ENCODE measurements at regions not wholly inside any gene's neighbourhood (a gene's known extent, or its start where the extent isn't known, plus 50 kb on each side); places are given as distances from the start of the nearest gene placed in this dataset.
"Not testable (repeated sequence)": the region's sequence is repeated elsewhere in the genome, so short reads cannot be mapped to it uniquely, and the experiment has no call there.

DNA sequence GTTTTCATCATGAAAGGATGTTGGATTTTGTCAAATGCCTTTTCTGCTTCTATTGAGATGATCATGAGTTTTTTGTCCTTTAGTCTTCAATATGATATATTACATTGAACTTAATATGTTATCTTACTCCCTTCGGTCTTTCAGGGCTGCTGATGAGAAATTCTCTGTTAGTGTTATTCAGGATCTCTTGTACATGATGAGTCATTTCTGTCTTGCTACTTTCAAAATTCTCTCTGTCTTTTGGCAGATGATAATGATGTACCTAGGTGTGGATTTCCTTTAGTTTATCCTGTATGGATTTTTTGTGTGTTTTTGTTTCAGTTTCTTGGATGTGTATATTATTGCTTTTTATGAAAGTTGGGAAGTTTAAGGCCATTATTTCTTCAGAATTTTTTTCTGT, 320.9 kb upstream of the NPSR1 start:
- DNase-seq: no peak

DNA sequence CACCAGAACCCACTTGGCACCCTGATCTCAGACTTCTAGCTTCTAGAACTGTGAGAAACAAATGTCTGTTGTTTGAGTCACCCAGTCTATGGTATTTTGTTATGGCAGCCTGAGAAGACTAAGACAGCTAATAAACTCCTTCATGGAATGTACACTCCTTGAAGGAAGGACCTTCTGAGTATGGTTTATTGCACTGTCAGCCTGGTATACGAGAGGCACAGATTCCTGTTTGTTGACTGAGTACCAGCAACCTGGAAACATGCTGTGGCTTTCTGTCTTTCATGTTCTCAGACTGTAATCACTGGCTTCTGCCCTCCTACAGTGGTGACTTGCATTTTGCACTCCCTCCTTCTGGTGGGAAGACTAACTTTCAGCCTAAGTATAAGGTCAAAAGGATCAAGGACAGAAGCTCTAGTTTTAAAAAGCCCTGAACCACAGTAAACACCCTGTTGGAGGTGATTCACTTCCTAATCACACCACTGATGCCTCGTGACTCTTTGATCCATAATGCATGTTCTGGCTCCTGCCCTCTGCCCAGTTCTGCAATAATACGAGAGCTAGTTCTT, 319.0 kb upstream of the NPSR1 start:
- no peak for DNase-seq

DNA sequence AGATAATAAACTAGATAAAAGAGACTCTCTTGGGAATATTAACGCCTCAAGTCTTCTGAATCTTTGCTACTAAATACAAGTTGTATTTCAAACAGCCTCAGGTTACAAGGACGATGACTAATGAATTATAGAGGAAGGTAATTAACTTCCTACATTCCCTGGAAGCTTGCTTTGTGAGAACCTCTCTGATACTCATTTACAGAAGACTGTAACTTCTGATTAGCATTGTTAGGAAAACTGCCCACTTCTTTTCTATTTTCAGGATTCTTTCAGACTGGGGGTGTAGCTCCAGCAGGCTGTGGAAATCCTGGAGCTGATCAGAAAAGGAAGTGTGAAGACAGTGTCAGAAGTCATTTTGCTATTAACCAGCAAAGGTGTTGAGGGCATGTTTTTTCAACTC, 316.7 kb upstream of the NPSR1 start:
- DNase-seq: no peak

DNA sequence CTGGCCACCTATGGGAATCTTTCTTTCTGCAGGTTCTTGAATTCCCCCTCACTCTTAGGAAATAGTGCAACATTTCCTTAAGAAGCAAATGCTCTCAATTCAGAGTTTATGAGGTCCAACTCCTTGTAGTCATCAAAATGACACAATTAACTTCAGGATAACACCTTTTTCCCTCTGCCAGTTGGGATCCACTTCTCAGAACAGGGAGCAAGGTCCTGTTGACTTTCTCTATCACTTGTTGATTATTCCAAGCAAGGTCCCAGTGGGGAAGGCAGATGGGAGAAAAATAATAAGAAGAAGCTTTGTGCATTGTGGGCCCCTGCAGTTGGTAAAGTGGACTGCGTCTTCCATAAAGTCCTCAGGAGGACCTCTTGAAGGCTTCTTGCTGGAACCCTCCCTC, 315.6 kb upstream of the NPSR1 start:
- no peak for DNase-seq

DNA sequence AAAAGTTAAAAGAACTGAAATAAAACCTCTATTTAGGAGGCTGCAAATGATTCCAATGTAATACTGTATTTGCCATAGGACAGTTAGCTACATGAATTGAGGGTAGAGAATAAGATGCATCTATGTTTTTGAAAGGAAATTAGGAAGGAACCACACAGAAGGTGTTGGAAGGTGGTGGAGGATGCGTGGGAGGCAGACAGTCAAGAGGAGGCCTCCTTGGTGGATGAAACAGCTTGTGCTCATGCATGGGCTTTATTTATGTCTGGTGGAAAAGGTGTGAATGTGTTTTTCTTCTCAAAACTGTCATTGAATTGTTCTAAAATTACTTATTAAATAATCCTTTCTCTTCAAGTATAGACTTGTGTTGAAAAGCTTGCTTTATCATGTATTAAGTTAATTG, 314.4 kb upstream of the NPSR1 start:
- no peak for DNase-seq

DNA sequence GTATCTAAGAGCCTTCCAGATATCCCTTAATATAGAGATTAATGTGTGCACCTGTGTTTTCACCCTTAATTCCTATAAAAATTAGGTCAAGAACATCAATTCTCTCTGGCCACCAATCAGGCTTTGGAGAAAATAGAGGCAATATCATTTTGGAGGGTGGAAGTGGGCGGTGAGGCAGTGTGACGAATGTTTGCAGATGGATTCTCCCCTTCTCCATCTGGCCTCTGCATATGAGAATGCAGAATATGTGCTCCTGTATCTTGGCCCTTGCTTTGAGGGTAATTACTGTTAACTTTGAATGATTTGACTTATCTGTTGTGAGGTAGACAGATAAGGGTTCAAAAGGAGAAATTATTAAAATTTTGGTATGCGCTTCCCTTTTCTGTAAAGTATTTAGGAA, 304.0 kb upstream of the NPSR1 start:
- DNase-seq: no peak

DNA sequence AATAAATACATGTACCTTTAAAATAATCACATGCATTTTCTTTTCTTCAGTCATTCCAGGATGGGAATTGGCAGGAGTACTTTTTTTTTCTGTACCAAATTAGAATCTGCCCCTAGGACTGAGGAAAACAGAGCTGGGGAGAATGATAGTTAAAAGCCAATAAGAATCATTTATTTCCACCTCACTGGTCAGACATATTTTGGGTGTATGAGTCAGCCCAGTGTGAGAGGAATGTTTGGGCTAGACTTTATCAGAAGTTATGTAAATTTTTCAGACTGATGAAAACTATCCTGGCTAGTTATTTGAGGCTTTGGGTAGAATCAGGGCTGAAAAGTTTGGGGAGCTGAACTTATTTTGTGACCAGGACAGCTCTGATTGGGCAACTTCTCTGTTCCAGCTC, 303.1 kb upstream of the NPSR1 start:
- no peak for DNase-seq

DNA sequence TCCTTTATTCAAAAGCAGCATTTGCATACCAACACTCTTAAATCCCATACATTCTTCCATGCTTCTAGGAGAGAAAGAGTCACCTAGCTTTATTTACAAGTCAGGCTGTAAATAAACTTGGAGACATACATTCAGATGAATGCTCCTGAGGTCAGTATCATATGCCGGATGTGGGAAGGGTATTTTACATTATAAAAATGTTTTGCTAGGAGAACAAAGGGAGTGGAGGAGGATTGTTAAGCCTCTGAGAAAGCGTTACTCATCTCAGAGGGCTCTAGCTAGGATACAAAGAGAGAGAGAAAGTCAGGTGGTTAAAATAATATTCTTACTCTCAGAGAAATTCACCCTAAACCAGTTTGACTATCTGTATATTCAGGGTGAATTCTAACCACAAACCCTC, 300.9 kb upstream of the NPSR1 start:
- no peak for DNase-seq

GRCh38 chr7:34357946-34358345, 300.1 kb upstream of the NPSR1 start:
- no peak for DNase-seq

- not testable (repeated sequence) for DNase-seq
Observed at GRCh38 chr7:34358578-34358977, 299.4 kb upstream of the NPSR1 start.

DNA sequence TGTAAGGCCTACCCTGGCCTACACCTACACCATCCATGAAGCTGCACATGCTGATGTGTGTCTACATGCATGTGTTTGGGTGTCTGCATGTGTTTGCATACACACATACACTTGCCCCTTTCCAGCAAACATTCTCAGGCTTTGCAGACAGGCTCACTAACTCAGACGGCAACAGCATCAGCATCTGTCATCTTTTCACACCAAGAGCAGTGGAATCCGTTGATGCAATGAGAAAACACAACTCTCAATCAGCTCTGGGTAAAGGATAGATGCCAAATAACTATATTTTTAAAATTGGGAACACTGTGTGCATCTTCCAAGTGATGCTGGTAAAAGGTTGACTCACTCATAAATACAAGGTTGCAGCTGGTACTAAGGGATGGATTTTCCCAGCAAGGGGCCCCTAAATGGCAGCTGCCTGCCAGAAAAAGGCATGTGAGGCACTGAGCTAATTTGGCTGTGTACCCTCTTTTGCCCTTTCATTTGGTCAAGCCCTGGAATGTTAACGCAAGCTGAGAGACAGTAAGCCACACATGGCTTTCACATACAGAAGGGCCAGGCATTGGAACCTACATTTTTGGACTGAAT, 296.3 kb upstream of the NPSR1 start:
- no peak for DNase-seq

GRCh38 chr7:34362621-34363020, 295.4 kb upstream of the NPSR1 start:
- no peak for DNase-seq

- no peak for DNase-seq
Observed at GRCh38 chr7:34364130-34364529, 293.9 kb upstream of the NPSR1 start.

DNA sequence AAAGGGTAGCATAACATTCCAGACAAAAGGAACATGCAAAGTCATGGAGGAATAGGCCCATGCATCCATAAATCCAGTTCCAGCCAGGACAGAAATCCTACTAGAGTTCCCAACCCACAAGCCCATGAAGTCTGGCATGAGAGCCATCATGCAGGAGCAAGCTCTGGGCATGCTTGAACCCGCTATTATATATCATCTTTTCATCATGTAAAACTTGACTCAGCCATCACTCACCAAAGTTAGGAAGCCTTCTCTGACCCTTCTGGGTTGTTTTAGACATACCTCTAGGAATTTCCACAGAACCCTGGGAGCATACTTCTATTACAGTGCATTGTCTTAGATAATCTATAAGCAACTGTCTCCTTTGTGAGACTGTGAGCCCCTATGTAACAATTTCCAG, 293.0 kb upstream of the NPSR1 start:
- DNase-seq: no peak

GRCh38 chr7:34365611-34366010, 292.4 kb upstream of the NPSR1 start:
- no peak for DNase-seq

DNA sequence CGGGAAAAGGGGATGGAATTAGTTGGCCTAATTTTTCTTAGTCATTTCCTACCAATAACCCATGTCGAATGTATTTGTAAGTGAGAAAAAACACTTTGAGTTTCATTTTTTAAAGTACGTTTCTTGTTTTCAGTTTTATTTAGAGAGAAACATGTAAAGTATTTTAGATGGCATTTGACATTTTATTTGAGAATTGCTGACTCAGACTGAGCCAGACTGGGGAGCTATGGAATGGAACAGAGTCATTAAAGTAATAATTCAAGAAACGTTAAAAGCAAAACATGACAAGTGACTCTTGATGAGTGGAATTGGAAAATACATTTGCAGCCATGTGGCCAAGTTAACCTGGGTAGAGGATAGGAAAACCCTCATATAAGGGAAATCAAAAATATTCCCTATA, 286.1 kb upstream of the NPSR1 start:
- DNase-seq: no peak

DNA sequence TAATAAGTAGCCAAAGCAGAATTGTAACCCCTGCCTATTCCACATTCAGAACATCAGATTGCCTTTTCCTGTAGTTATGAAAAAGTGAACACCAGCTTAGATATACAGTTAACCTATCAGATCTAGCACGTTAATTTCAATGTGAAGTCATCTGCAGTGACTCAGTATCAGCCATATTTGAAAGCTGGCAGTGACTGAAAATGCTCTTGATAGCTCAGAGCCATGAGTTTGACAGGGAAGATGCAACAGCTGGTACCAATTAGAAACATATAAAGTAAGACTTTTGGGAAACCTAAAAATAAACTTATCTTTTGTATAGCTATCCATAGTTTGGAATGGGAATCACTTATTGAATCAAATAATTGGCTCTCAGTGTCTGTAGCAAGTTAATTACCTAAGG, 284.1 kb upstream of the NPSR1 start:
- DNase-seq: no peak

GRCh38 chr7:34382166-34382893, 275.7 kb upstream of the NPSR1 start:
- DNase-seq: no peak

- no peak for DNase-seq
Observed at GRCh38 chr7:34385384-34385783, 272.6 kb upstream of the NPSR1 start.

DNA sequence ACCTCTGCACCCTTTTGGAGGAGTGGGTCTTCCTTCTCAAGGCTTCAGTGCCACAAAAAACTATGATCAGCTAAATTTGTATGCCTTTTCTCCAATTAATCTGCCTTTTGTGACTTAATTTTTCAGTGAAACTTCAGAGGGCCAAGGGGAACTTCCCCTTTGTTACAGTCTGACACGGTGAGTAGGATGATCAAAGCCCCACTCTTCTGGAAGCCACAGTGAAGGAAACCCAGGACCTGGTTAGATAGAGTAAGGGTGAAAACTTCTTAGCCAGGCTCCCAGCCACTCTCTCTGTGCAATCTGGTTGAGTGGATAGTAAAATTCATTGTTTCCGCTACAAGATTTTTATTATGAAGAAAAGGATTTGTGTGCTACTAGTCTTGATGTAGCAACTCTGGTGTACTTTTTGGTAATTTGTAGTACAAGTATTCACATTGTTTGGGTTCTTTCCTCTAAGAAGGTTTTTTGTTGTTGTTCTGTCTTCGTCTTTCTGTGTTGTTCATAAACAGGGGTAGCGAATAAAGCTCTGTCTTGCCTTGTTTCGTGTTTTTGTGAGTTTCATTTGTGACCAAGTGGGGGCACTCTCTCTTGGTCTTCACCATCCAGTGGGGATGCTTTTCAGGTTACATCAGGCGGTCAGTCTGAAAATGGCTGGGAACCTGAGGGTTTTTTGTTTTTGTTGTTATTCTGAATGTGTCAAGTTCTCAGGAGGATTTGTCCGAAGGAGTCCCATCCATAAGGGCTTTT, 268.5 kb upstream of the NPSR1 start:
- DNase-seq: no peak

GRCh38 chr7:34390103-34390502, 267.9 kb upstream of the NPSR1 start:
- no peak for DNase-seq

GRCh38 chr7:34392972-34393371, 265.0 kb upstream of the NPSR1 start:
- no peak for DNase-seq

DNA sequence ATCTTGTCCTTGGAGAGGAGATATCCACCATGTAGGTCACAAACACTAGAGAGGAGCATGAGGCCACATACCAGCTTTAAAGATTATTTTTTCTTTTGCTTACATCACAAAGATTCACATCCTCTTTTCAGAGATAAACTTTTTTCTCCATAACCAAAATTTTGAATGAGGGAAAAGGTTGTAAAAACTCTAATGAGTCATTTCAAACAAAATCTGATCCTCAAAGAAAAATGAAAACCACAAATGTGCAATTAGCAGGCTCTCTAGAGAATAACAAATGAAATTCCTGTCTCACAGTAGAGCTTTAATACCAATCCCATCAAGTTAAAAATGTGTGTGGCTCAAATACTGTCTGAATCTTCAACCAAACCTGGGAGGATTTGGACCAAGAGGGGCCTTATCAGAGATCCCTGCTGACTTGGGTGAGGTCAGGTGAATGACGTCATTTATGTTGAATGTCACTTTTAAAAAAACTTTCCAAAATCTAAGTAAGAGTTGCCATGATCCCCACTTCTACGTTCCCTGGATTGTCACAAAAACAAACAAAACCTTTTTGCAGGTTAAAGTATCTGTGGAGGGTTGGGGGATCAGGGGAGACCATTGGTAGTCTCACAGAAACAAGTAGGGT, 261.5 kb upstream of the NPSR1 start:
- no peak for DNase-seq

- DNase-seq: no peak
Observed at GRCh38 chr7:34401776-34402175, 256.2 kb upstream of the NPSR1 start.
